ENCODE measurements at regions not wholly inside any gene's neighbourhood (a gene's known extent, or its start where the extent isn't known, plus 50 kb on each side); places are given as distances from the start of the nearest gene placed in this dataset.

GRCh38 chr4:181138116-181138515 is 1105.1 kb upstream of the TENM3 start:
- DNase-seq (ENCODE audit: low read depth), result no peak
- no peak overlapping the region for H3K4me3 ChIP-seq (ENCODE audit: low read depth, low read length)
- TF ChIP-seq, protein P1, sequence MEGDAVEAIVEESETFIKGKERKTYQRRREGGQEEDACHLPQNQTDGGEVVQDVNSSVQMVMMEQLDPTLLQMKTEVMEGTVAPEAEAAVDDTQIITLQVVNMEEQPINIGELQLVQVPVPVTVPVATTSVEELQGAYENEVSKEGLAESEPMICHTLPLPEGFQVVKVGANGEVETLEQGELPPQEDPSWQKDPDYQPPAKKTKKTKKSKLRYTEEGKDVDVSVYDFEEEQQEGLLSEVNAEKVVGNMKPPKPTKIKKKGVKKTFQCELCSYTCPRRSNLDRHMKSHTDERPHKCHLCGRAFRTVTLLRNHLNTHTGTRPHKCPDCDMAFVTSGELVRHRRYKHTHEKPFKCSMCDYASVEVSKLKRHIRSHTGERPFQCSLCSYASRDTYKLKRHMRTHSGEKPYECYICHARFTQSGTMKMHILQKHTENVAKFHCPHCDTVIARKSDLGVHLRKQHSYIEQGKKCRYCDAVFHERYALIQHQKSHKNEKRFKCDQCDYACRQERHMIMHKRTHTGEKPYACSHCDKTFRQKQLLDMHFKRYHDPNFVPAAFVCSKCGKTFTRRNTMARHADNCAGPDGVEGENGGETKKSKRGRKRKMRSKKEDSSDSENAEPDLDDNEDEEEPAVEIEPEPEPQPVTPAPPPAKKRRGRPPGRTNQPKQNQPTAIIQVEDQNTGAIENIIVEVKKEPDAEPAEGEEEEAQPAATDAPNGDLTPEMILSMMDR (IDR thresholded peaks at IDR 0.05; ENCODE audit: control insufficient read depth, extremely low read depth, insufficient read depth), result no peak

- DNase-seq (ENCODE audit: low read depth), result no peak
- TF ChIP-seq, protein P1 (IDR thresholded peaks at IDR 0.05; ENCODE audit: control insufficient read depth, extremely low read depth, insufficient read depth), result no peak
- no peak overlapping the region for H3K4me3 ChIP-seq (ENCODE audit: low read depth, low read length)
Observed at GRCh38 chr4:181140037-181140603, 1103.1 kb upstream of the TENM3 start.

DNA sequence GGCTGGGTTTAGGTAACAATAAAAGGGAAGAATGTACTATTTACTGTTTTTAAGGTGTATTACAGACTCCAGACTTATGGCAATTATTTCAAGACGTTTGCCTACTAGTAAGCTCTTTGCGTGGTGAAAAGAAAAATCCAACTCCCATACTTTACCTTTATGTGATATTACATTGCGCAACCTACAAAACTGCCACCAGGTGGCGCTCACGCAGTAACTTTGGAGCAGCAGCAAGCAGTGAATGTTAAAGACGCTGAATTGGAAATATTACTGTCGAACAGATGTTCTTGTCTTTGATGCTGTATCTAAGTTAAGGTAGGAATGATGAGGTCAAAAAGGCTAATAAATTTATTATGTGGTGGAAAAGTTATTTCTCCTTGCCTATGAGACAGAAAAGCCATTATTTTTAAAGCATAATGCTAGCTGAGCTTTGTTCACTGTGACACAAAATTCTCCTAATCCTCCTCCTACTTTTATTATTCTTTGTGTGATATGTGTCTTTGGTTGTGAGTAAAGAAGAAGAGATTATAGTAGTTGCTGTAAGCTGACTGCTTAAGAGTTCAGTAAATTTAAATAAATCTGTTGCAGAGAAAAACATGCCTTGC is 1099.8 kb upstream of the TENM3 start:
- DNase-seq (ENCODE audit: low read depth), result peak; percentile 19
- TF ChIP-seq, protein P1 (IDR thresholded peaks at IDR 0.05; ENCODE audit: control insufficient read depth, extremely low read depth, insufficient read depth), result peak; percentile 90
- no peak overlapping the region for H3K4me3 ChIP-seq (ENCODE audit: low read depth, low read length)

DNA sequence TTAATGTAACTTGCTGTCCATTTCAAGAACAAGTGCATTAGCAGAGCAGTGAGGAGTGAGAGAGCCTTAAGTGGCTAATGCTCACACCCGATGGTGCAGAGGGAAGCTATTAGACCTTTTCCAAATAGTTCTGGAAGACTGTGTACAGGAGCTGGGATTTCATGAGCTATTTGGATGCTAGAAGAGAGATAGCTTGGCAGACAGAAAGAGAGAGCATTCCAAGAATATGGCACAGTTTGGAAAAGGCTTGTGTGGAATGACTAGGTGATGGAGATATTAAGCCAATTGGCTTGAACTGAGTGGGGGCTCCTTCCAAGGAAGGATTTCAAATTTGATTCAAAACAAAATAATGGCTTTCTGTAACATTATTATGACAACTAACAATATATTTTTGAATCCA is 1097.2 kb upstream of the TENM3 start:
- H3K4me3 ChIP-seq (ENCODE audit: low read depth, low read length), result no peak overlapping the region
- TF ChIP-seq, protein P1 (IDR thresholded peaks at IDR 0.05; ENCODE audit: control insufficient read depth, extremely low read depth, insufficient read depth), result no peak
- no peak for DNase-seq (ENCODE audit: low read depth)

- H3K4me3 ChIP-seq (ENCODE audit: low read depth, low read length), result no peak overlapping the region
- no peak for DNase-seq (ENCODE audit: low read depth)
- TF ChIP-seq, protein P1 (IDR thresholded peaks at IDR 0.05; ENCODE audit: control insufficient read depth, extremely low read depth, insufficient read depth), result no peak
Observed at GRCh38 chr4:181147416-181147951, 1095.7 kb upstream of the TENM3 start.

GRCh38 chr4:181148470-181148869 is 1094.7 kb upstream of the TENM3 start:
- H3K4me3 ChIP-seq (ENCODE audit: low read depth, low read length), result no peak overlapping the region
- TF ChIP-seq, protein P1 (IDR thresholded peaks at IDR 0.05; ENCODE audit: control insufficient read depth, extremely low read depth, insufficient read depth), result no peak
- no peak for DNase-seq (ENCODE audit: low read depth)

Data from LNCaP clone FGC (cell line).